ENCODE measurements at regions not wholly inside any gene's neighbourhood (a gene's known extent, or its start where the extent isn't known, plus 50 kb on each side); places are given as distances from the start of the nearest gene placed in this dataset.
A peak's percentile ranks its signal among the peaks of the same experiment; 100 is the strongest.

DNA sequence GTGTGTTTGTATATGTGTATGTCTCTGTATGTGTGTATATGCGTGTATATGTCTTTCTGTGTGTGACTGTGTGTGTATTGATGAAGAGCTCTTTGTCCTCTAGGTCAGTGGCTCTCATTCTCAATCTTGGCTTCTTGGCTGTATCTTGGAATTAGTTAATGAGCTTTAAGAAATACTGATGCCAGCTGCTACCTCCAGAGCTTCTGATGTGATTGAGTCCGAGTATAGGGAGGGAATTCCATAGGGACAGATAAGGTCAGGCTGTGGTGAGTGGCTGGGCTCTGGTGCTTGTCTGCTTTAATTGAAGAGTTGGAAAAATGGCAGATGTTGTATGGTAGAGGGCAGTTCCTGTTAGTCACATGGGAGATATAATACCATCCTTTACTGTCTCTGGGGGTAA, 140.1 kb downstream of the C12orf75 start:
- H4K20me1 ChIP-seq (ENCODE audit: insufficient read depth), result no peaks in the 10 kb centered on the region
- no peaks in the 10 kb centered on the region for H3K9me2 ChIP-seq (ENCODE audit: insufficient read depth)
- POLR2A ChIA-PET, result no interaction called here
- no peak for DNase-seq (ENCODE audit: low read depth, low spot score)
- CTCF ChIA-PET, result no interaction called here
- no TSS peak for BruUV-seq (replicated peaks)
- H3K4me1 ChIP-seq (ENCODE audit: control insufficient read depth in 1 of 2, insufficient read depth in 2 of 2, low read length in 2 of 2), result no peaks in the 10 kb centered on the region
- intact Hi-C loops (cut with micrococcal nuclease), result no loop called here
- RAD21 ChIA-PET (ENCODE audit: low non-redundant PET in 1 of 2, low total read pairs in 2 of 2, uncharacterized antibody in 2 of 2, unreplicated experiment in 2 of 2), result no interaction called here
- no peaks in the 10 kb centered on the region for H3K79me2 ChIP-seq (ENCODE audit: insufficient read depth, low read length)
- H3K27ac ChIP-seq (ENCODE audit: low read depth, low read length), result no peak overlapping the region
- H3K4me3 ChIP-seq (replicated peaks in 1 of 2; ENCODE audit: low read depth in 1 of 2, low read length in 2 of 2), result no peak overlapping the region
- no peak for ATAC-seq
- H3K9me3 ChIP-seq (ENCODE audit: control insufficient read depth in 1 of 2, insufficient read depth in 1 of 2, low read depth in 1 of 2, low read length in 2 of 2), result no peaks in the 10 kb centered on the region
- no peak for TF ChIP-seq FOSL1 (IDR thresholded peaks at IDR 0.05; ENCODE audit: low read depth)
- no peak overlapping the region for H3K9ac ChIP-seq (ENCODE audit: low read length)
- H3K4me2 ChIP-seq (ENCODE audit: low read length), result no peak overlapping the region
- H2AFZ ChIP-seq (ENCODE audit: low read depth, low read length, poor library complexity, severe bottlenecking), result no peak overlapping the region
- peaks cover 12% of the 10 kb centered on the region; the same call in 1 of the 2 replicates for H3K27me3 ChIP-seq (ENCODE audit: insufficient read depth, low read length)
- H3K36me3 ChIP-seq (ENCODE audit: control insufficient read depth in 1 of 2, insufficient read depth in 2 of 2, low read length in 2 of 2), result no peaks in the 10 kb centered on the region

DNA sequence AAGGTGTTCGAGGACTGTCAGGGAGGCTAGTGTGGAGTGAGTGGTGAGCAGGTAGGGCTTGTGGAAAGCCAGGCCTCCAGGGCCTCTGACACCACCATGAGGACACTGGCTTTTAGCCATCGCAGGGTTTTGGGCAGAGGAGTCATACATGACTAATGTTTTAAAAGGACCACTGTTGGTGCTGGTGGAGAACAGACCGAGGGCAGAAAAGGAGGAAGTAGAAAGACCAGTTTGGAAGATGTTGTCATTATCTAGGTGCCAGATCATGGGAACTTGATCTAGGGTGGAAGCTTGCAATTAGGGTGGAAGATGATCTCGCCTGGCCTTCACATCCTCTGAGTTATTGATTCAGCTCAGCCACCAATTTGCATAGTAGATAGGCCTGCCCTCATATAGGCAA, 144.2 kb downstream of the C12orf75 start:
- Histone ChIP-seq H3K79me2 (ENCODE audit: insufficient read depth, low read length) (no peaks in the 10 kb centered on the region), H3K4me2 (ENCODE audit: low read length) (no peak overlapping the region), H3K9me3 (ENCODE audit: control insufficient read depth in 1 of 2, insufficient read depth in 1 of 2, low read depth in 1 of 2, low read length in 2 of 2) (no peaks in the 10 kb centered on the region), H4K20me1 (ENCODE audit: insufficient read depth) (no peaks in the 10 kb centered on the region), H3K4me3 (replicated peaks in 1 of 2; ENCODE audit: low read depth in 1 of 2, low read length in 2 of 2) (no peak overlapping the region), H3K9me2 (ENCODE audit: insufficient read depth) (no peaks in the 10 kb centered on the region), H3K9ac (ENCODE audit: low read length) (no peak overlapping the region), H3K27ac (ENCODE audit: low read depth, low read length) (no peak overlapping the region), H3K4me1 (ENCODE audit: control insufficient read depth in 1 of 2, insufficient read depth in 2 of 2, low read length in 2 of 2) (no peaks in the 10 kb centered on the region), H2AFZ (ENCODE audit: low read depth, low read length, poor library complexity, severe bottlenecking) (no peak overlapping the region), H3K27me3 (ENCODE audit: insufficient read depth, low read length) (no peaks in the 10 kb centered on the region), H3K36me3 (ENCODE audit: control insufficient read depth in 1 of 2, insufficient read depth in 2 of 2, low read length in 2 of 2) (no peaks in the 10 kb centered on the region)
- BruUV-seq (replicated peaks), result no TSS peak
- TF ChIP-seq TCF7L2 (IDR thresholded peaks at IDR 0.05; ENCODE audit: borderline replicate concordance, extremely low read depth, insufficient read depth, insufficient read length) (no peak), JUND (IDR thresholded peaks at IDR 0.05) (0 out of 2 replicates have a peak, but pooled peaks have one; percentile 20)
- CTCF ChIA-PET, result no interaction called here
- RAD21 ChIA-PET (ENCODE audit: low non-redundant PET in 1 of 2, low total read pairs in 2 of 2, uncharacterized antibody in 2 of 2, unreplicated experiment in 2 of 2), result no interaction called here
- ATAC-seq (no peak), DNase-seq (ENCODE audit: low read depth, low spot score) (no peak)
- POLR2A ChIA-PET, result no interaction called here
- intact Hi-C loops (cut with micrococcal nuclease), result no loop called here

DNA sequence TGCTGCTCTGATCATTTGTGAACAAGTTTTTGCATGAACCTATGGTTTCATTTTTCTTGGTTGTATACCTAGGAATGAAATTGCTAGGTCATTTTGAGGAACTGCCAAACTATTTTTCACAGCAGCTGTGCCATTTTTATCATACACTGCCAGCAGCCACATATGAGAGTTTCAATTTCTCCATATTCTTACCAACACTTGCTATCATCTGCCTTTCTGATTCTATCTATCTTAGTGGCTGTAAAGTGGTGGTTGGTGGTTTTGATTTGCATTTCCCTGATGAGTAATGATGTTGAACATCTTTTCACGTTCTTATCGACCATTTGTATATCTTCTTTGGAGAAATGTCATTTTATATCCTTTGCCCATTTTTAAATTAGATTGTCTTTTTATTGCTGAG, 146.1 kb downstream of the C12orf75 start:
- H3K27me3 ChIP-seq (ENCODE audit: insufficient read depth, low read length), result no peaks in the 10 kb centered on the region
- TF ChIP-seq SRF (IDR thresholded peaks at IDR 0.05; ENCODE audit: low read depth) (no peak), POLR2AphosphoS5 (IDR thresholded peaks at IDR 0.05; ENCODE audit: low read depth, low read length) (no peak), EZH2phosphoT487 (IDR thresholded peaks at IDR 0.05; ENCODE audit: borderline replicate concordance) (no peak), POLR2A (IDR thresholded peaks at IDR 0.05; ENCODE audit: borderline replicate concordance, extremely low read depth, insufficient read depth, insufficient read length) (no peak), JUND (IDR thresholded peaks at IDR 0.05) (no peak), FOSL1 (IDR thresholded peaks at IDR 0.05; ENCODE audit: low read depth) (no peak), EGR1 (IDR thresholded peaks at IDR 0.05; ENCODE audit: low read depth) (no peak), ZFX (IDR thresholded peaks at IDR 0.05) (no peak), CEBPB (IDR thresholded peaks at IDR 0.05; ENCODE audit: low read depth) (no peak), SP1 (IDR thresholded peaks at IDR 0.05; ENCODE audit: low read depth) (no peak), RAD21 (IDR thresholded peaks at IDR 0.05; ENCODE audit: low read depth) (no peak), CBX3 (IDR thresholded peaks at IDR 0.05; ENCODE audit: low read depth) (no peak), EZH2 (IDR thresholded peaks at IDR 0.05) (no peak), ELF1 (IDR thresholded peaks at IDR 0.05; ENCODE audit: borderline replicate concordance, low read depth) (no peak)
- TF ChIP-seq, protein P1, sequence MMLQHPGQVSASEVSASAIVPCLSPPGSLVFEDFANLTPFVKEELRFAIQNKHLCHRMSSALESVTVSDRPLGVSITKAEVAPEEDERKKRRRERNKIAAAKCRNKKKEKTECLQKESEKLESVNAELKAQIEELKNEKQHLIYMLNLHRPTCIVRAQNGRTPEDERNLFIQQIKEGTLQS (IDR thresholded peaks at IDR 0.05), result no peak

More for the DNA sequence above, 146.1 kb downstream of the C12orf75 start:
- Histone ChIP-seq H3K9me3 (ENCODE audit: control insufficient read depth in 1 of 2, insufficient read depth in 1 of 2, low read depth in 1 of 2, low read length in 2 of 2) (no peaks in the 10 kb centered on the region), H3K9me2 (ENCODE audit: insufficient read depth) (no peaks in the 10 kb centered on the region), H3K9ac (ENCODE audit: low read length) (no peak overlapping the region), H3K4me1 (ENCODE audit: control insufficient read depth in 1 of 2, insufficient read depth in 2 of 2, low read length in 2 of 2) (no peaks in the 10 kb centered on the region), H3K4me2 (ENCODE audit: low read length) (no peak overlapping the region), H3K27ac (ENCODE audit: low read depth, low read length) (no peak overlapping the region), H2AFZ (ENCODE audit: low read depth, low read length, poor library complexity, severe bottlenecking) (no peak overlapping the region), H3K36me3 (ENCODE audit: control insufficient read depth in 1 of 2, insufficient read depth in 2 of 2, low read length in 2 of 2) (no peaks in the 10 kb centered on the region), H4K20me1 (ENCODE audit: insufficient read depth) (no peaks in the 10 kb centered on the region), H3K4me3 (replicated peaks in 1 of 2; ENCODE audit: low read depth in 1 of 2, low read length in 2 of 2) (no peak overlapping the region), H3K79me2 (ENCODE audit: insufficient read depth, low read length) (no peaks in the 10 kb centered on the region)
- intact Hi-C loops (cut with micrococcal nuclease), result no loop called here
- ChIA-PET POLR2A (no interaction called here), RAD21 (ENCODE audit: low non-redundant PET in 1 of 2, low total read pairs in 2 of 2, uncharacterized antibody in 2 of 2, unreplicated experiment in 2 of 2) (no interaction called here), CTCF (no interaction called here)
- BruUV-seq (replicated peaks), result no TSS peak
- DNase-seq (ENCODE audit: low read depth, low spot score) (no peak), ATAC-seq (no peak)
